ENCODE measurements at regions not wholly inside any gene's neighbourhood (a gene's known extent, or its start where the extent isn't known, plus 50 kb on each side); places are given as distances from the start of the nearest gene placed in this dataset.
A peak's percentile ranks its signal among the peaks of the same experiment; 100 is the strongest.

DNA sequence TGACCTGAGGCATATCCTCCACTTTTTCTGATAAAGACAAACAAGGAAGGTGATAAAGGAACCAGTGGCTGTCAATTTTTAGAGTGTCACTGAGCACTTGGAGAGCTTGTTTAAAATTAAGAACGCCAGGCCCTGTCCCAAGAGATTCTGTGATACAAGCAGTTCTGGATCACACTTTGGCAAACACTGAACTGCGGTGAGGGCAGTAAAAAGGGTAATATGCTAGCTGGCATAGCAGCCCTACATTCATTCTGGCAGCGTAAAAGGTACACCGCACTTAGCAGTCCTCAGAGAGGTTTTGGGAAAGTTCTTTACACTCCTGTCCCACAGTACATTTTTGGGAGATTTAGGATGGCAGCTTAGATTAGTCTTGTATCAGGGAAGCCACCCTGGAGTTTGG lies 101.3 kb upstream of the CCDC150 start:
- no peak for DNase-seq

DNA sequence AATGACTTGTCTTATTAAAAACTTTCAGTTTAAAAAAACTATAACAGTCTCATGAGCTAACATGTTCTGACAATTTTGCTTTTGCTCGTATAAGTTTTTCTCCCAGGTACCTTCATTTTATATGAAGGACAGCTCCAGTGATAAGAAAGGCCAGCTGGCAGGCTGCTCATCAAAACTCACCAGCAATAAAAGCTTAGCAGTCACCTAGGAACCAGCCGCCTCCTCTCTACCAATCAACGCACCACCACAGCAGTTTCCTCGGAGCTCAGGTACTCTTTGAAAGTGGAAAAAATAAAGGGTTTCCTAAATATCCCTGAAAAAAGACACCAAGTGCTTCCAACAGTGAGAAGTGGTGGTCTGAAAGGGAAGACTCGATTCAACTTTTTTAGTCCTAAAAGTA lies 100.9 kb upstream of the CCDC150 start:
- DNase-seq: no peak

GRCh38 chr2:196544906-196545433 lies 94.5 kb upstream of the CCDC150 start:
- no peak for DNase-seq

GRCh38 chr2:196546151-196546919 lies 93.2 kb upstream of the CCDC150 start:
- peak; percentile 64 for DNase-seq

DNA sequence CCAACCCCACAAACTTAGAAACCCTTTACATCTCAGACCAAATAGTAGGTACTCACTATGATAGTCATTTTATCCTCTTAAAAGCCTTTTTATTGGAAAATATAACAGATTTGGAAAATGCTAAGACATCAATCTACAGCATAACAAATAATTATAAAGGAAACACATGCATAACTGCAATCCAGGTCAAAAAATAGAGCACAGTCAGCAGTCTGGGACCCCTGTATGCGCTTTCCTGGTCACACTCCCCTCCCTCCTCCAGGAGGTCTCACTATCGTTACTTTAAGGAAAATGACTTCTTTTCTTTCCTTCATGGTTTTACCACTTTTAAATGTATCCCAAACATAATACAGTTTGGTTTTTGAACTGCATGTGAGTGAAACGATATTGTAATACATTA lies 90.5 kb upstream of the CCDC150 start:
- no peak for DNase-seq

- no peak for DNase-seq
Measured at GRCh38 chr2:196551014-196551413, 88.5 kb upstream of the CCDC150 start.

GRCh38 chr2:196555161-196555560 lies 84.4 kb upstream of the CCDC150 start:
- no peak for DNase-seq

GRCh38 chr2:196555726-196556125 lies 83.8 kb upstream of the CCDC150 start:
- DNase-seq: no peak

DNA sequence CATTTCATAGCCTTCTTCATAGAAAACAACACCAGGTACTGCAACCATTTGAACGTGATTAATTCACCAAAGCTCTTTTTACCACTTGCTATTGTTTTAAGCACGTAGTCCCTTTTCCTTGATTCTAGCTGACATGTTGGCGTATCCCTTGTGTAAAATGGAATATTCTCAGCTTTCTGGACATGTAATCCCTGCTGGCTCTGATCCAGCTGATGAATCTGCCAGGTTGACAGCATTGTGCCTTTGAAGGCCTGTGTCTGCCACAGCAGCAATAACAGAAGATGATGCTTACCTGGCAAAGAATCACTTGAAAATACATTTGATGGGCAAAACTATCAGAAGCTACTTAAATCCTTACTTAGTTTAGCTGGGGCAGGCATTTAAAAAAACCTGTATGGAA lies 81.0 kb upstream of the CCDC150 start:
- DNase-seq: no peak

DNA sequence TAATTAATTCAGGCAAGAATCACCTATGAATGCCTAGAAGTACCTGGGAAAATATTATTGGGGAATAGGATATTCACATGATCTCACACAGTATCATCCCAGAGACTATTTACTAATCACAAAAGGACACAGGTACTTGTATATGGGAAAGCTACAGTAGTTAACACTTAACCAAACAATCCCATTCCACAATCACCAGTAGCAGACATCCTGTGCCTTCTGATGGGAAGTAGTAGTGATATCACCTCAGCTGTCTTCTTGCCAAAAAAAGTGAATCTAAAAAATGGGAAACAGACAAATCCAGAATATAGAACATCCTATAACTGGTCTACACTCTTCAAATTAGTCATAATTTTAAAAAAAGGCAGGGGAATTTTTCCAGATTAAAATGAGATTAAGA lies 75.6 kb upstream of the CCDC150 start:
- DNase-seq: no peak

DNA sequence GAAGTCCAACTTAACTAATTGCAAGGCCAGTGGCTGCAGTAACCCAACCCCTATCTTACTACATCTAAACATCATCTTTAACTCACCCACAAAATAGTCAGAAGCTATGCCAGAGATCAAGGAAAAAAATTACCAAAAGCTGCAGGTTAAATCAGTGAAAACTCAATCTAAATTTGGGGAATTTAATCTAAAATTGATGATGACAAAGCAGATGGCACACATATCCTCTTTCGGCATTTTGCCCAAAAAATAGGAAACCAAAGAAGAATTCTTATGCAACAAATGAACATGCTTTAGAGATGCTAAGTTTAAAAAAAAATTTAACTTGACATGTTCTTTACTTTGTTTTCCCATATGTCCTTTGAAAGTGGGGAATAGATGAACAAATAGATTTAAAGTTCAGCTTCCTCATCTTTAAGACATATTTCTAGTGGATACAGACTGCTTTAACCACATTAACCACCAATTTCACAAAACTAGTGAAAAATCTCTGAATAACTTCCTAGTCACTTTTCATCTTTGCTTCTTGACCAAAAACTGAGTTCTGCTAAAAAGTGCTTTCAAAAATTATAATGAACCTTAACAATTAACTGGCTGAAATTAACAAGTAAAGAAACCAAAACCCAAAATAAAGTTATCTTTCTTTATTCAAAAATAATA lies 74.3 kb upstream of the CCDC150 start:
- no peak for DNase-seq

DNA sequence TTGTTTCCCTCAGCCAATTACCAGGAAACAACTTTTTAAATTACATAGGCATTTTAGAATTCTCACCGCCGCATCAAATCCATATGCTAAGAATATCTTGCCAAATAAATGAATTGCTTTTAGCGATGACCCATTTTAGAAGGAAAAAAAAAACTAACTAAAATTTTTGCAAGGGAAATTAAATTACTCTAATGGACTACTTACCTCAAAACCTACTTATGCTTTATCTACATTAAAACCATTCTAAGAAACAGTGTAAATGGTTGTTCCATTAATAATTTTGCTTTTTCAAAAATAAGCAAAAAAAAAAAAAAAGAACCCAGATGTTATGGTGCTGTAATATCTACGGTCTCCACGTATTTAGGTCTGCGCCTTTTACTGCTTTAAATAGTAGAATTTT lies 73.5 kb upstream of the CCDC150 start:
- DNase-seq: no peak

DNA sequence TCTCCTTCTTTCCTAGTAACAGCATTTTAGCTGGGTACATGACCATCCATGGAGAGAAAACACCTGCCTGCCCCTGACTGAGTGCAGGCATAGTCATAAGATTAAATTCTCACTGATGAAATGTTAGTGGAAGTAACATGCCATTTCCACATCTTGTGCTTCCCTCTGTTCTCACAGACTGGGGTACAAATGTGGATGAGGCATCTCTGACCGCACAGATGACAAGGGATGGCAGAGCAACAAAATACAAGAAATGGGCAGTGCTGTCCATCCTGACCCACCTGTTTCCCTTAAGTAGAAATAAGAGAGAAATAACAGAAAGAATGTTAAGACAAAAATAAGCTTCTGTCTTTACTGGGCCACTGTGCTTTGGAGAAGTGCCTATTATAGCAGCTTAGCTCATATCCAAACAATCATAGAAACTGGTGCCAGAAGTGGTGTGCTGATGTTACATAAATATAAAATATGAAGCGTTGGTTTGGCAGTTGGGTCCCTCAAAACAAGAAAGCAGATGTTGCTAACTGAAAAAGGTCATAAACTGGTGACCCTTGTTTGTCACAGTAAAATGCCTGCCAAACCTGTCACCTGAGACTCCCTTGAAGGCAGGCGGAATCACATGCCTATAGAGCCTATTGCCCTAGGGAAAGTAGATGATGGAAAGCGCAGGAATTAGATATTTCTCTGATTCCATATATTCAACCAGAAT lies 72.4 kb upstream of the CCDC150 start:
- peak; percentile 35 for DNase-seq

- DNase-seq: no peak
Measured at GRCh38 chr2:196568506-196568905, 71.0 kb upstream of the CCDC150 start.

- DNase-seq: no peak
Measured at GRCh38 chr2:196584903-196585302, 54.6 kb upstream of the CCDC150 start.

DNA sequence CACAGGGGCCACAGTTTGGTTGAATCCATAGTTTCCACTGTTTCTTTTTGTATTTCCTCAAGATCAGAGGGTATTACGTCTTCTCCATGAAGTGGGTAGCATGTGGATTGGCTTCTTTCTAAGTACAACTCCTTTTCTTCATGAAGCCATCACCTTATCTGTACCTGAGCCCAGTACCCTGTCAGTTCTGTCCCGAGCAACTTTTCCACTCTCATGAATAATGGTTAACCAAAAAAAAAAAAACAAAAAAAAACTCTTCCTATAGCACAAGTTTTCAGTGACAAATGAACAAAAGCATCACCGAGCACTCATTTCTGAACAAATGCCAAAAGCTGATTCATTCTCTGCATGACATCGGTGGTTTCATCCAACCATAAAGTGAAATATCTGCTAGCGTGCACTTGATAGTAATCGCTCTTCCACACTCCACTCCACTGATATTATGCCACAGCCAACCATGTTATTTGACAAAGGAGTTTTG lies 53.0 kb upstream of the CCDC150 start:
- DNase-seq: peak; percentile 96

DNA sequence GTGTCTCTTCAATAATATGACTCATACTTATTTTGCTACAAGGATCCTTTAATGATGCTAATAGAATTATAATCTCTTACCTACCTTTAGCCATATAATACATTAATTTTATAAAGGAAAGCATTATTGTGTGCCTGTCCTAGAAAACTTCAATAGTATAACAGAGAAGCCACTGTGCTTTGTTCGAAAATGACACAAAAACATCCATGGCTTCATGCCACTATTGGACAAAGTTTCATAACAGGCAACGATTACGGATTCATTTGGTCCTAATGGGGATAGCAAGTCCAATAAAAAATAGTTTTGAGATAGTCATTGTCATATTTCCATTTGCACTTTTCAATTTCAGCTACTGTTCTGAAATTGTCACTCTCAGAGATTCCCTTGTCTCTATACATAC lies 52.5 kb upstream of the CCDC150 start:
- no peak for DNase-seq

DNA sequence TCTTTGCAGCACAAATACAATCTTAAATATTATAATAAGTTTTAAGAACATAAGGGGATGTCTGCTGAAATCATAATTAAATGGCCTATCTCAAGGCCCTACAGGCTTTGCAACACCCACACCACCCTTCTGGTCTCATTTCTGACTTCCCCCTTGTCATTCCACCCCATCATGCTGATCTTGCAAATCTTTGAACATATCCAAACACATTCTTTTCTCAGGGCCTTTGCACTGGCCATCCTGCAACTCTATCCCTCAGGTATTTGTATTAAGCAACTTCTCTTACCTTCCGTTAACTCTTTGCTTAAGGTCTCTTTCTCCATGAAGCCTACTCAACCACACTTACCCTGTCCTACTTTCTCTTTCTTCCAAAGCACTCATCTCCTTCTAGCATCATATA lies 51.8 kb upstream of the CCDC150 start:
- peak; percentile 28 for DNase-seq

DNA sequence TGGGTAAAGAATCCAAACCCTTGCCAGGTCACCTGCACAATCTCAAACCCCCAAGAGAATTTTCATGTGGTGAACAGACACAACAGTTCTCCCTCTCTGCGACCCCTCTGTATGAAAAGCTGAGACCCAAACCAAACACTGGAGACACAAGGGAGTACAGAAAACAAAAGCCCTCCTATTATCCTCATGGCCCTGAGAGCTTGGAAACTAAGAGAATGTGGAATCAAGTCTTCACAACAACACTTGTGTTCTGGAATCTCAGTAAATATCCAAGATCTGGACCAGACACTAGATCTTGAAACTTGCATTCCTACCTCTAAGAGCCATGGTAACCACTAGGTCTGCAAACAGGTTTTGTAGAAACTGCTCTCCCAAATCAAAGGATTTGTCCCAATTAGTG lies 50.1 kb upstream of the CCDC150 start:
- no peak for DNase-seq

All from DMS79 treated with DMSO at 0.1 percent for 48 hours (cell line).